SU-DHL-6 (cell line): ENCODE measurements at regions not wholly inside any gene's neighbourhood (a gene's known extent, or its start where the extent isn't known, plus 50 kb on each side); places are given as distances from the start of the nearest gene placed in this dataset.

Experiments used
- CTCF ChIP-seq: fragments of 200-600 bp; sonication (generic); IDR thresholded peaks from one replicate; pipeline ENCODE4 v1.5.1; 2017; ENCODE audit warnings: antibody characterized with exemption, mild to moderate bottlenecking, low read length, moderate library complexity; ENCODE audit not compliant: insufficient read depth, poor library complexity, severe bottlenecking
- EZH2phosphoT487 ChIP-seq: fragments of 200-600 bp; sonication (generic), shearing (Covaris generic); conservative IDR thresholded peaks from 2 replicates; pipeline ENCODE4 v1.6.1; 2018; ENCODE audit warnings: mild to moderate bottlenecking, antibody characterized with exemption, low read length, moderate library complexity, mixed read lengths

- no peak for TF ChIP-seq EZH2phosphoT487
- TF ChIP-seq CTCF = no peak
Observed at GRCh38 chr10:78143576-78143975, 109.9 kb downstream of the RPS24 start.
